H1 (cell line): ENCODE measurements at regions not wholly inside any gene's neighbourhood (a gene's known extent, or its start where the extent isn't known, plus 50 kb on each side); places are given as distances from the start of the nearest gene placed in this dataset.
A peak's percentile ranks its signal among the peaks of the same experiment; 100 is the strongest.

Source experiments
- CTCF ChIA-PET: fragments of 300-600 bp; sonication (Branson Sonifier 250); formaldehyde crosslinking; loops from one replicate; lab custom pipeline; 2021; ENCODE audit not compliant: partially characterized antibody; lab: Charles Lee
- POLR2A ChIA-PET: fragments of 300-600 bp; sonication (Branson Sonifier 250); formaldehyde crosslinking; loops from one replicate; lab custom pipeline; 2021; ENCODE audit warnings: inconsistent platforms; ENCODE audit not compliant: partially characterized antibody; lab: Charles Lee
- DNase-seq, 2 experiments: peaks; one replicate each; pipeline versions ENCODE4 v3.0.0 to v3.0.0-alpha.2; 2010 to 2022; ENCODE audit warnings: low spot score in 2 of 2, low read depth in 1 of 2, mixed read lengths in 1 of 2
- FAIRE-seq: peaks from 2 replicates; lab custom pipeline; 2011; peaks lifted over from hg19 to GRCh38; lab: Jason Lieb, UNC
- H2AFZ ChIP-seq: 2 replicates; pipeline ENCODE4 v1.8.1; 2012; ENCODE audit warnings: low read length, inconsistent platforms
- H2AK5ac ChIP-seq: 2 replicates; pipeline ENCODE4 v1.6.1; 2013; ENCODE audit warnings: low read depth, low read length
- H2BK120ac ChIP-seq: replicated peaks from 2 replicates; pipeline ENCODE3; 2013; ENCODE audit warnings: low read depth, low read length, inconsistent platforms
- H2BK12ac ChIP-seq: 2 replicates; pipeline ENCODE4 v1.6.1; 2013; ENCODE audit warnings: low read depth, low read length
- H2BK15ac ChIP-seq: 2 replicates; pipeline ENCODE4 v1.6.1; 2013; ENCODE audit warnings: low read length
- H2BK20ac ChIP-seq: 2 replicates; pipeline ENCODE4 v1.6.1; 2013; ENCODE audit warnings: low read length
- H2BK5ac ChIP-seq: 2 replicates; pipeline ENCODE4 v1.6.1; 2013; ENCODE audit warnings: low read depth, low read length
- H3K14ac ChIP-seq: 2 replicates; pipeline ENCODE4 v1.6.1; 2013; ENCODE audit warnings: inconsistent platforms; ENCODE audit not compliant: insufficient read length
- H3K18ac ChIP-seq: 2 replicates; pipeline ENCODE4 v1.6.1; 2013; ENCODE audit warnings: low read length; ENCODE audit errors: extremely low read depth
- H3K23ac ChIP-seq: 2 replicates; pipeline ENCODE4 v1.6.1; 2013; ENCODE audit warnings: inconsistent platforms; ENCODE audit not compliant: insufficient read length
- H3K23me2 ChIP-seq: 2 replicates; pipeline ENCODE4 v1.6.1; 2013; ENCODE audit warnings: low read depth, low read length
- H3K27ac ChIP-seq: 2 replicates; pipeline ENCODE4 v1.6.1; 2011; ENCODE audit warnings: low read depth, low read length, inconsistent platforms
- H3K27me3 ChIP-seq, 4 experiments: replicated peaks in 1 of 4; 1 replicate in 1 of 4; 2 replicates in 3 of 4; pipeline versions ENCODE4 v1.6.1 to v1.8.1; 2011 to 2013; ENCODE audit warnings: low read length in 3 of 4, mild to moderate bottlenecking in 3 of 4, inconsistent platforms in 2 of 4, mixed read lengths in 2 of 4, moderate library complexity in 1 of 4; ENCODE audit not compliant: control insufficient read depth in 3 of 4, insufficient read depth in 3 of 4; ENCODE audit errors: extremely low read depth in 1 of 4
- H3K36me3 ChIP-seq, 4 experiments: 2 replicates each; pipeline versions ENCODE4 v1.6.1 to v1.8.1; 2011 to 2013; ENCODE audit warnings: mild to moderate bottlenecking in 4 of 4, low read length in 3 of 4, moderate library complexity in 2 of 4, control low read depth in 1 of 4, inconsistent platforms in 1 of 4; ENCODE audit not compliant: insufficient read depth in 4 of 4, control insufficient read depth in 2 of 4
- H3K4ac ChIP-seq: replicated peaks from 2 replicates; pipeline ENCODE3; 2013; ENCODE audit warnings: low read length, low read depth, mixed read lengths, inconsistent platforms; ENCODE audit not compliant: insufficient read length
- H3K4me1 ChIP-seq, 4 experiments: replicated peaks in 1 of 4; 1 replicate in 1 of 4; 2 replicates in 3 of 4; pipeline versions ENCODE4 v1.6.1 to v1.8.1; 2011 to 2013; ENCODE audit warnings: low read length in 3 of 4, inconsistent platforms in 2 of 4, mixed read lengths in 1 of 4; ENCODE audit not compliant: insufficient read depth in 4 of 4, control insufficient read depth in 3 of 4
- H3K4me2 ChIP-seq, 2 experiments: 2 replicates each; pipeline versions ENCODE4 v1.6.1 to v1.8.1; 2011 to 2013; ENCODE audit warnings: low read depth in 2 of 2, low read length in 2 of 2, control low read depth in 1 of 2, inconsistent platforms in 1 of 2, mild to moderate bottlenecking in 1 of 2; ENCODE audit not compliant: insufficient read depth in 1 of 2
- H3K4me3 ChIP-seq, 4 experiments: fragments of 200-600, 300-600 bp in 1 of 4; sonication (generic), shearing (Covaris generic), sonication (Bioruptor Twin) in 1 of 4; 2 replicates each; pipeline versions ENCODE4 v1.5.1 to v1.8.1; 2011 to 2016; ENCODE audit warnings: low read length in 4 of 4, low read depth in 3 of 4, control low read depth in 2 of 4, inconsistent platforms in 2 of 4, mild to moderate bottlenecking in 2 of 4, mixed read lengths in 1 of 4, moderate library complexity in 1 of 4; ENCODE audit not compliant: insufficient read depth in 2 of 4; ENCODE audit errors: extremely low read depth in 1 of 4
- H3K56ac ChIP-seq: replicated peaks from 2 replicates; pipeline ENCODE3; 2013; ENCODE audit warnings: low read depth, mild to moderate bottlenecking, mixed read lengths, low read length, inconsistent platforms; ENCODE audit not compliant: insufficient read length
- H3K79me1 ChIP-seq: 2 replicates; pipeline ENCODE4 v1.6.1; 2013; ENCODE audit warnings: low read depth, low read length, control low read depth
- H3K79me2 ChIP-seq, 2 experiments: 2 replicates each; pipeline versions ENCODE4 v1.6.1 to v1.8.1; 2012 to 2013; ENCODE audit warnings: low read length in 2 of 2, mild to moderate bottlenecking in 2 of 2, inconsistent platforms in 1 of 2; ENCODE audit not compliant: insufficient read depth in 2 of 2, control insufficient read depth in 1 of 2
- H3K9ac ChIP-seq, 4 experiments: replicated peaks in 1 of 4; 1 replicate in 1 of 4; 2 replicates in 3 of 4; pipeline versions ENCODE4 v1.6.1 to v1.8.1; 2011 to 2013; ENCODE audit warnings: low read depth in 3 of 4, low read length in 3 of 4, control low read depth in 2 of 4, mild to moderate bottlenecking in 2 of 4, moderate library complexity in 2 of 4, inconsistent platforms in 1 of 4; ENCODE audit errors: extremely low read depth in 1 of 4
- H3K9me3 ChIP-seq, 2 experiments: 2 replicates each; pipeline versions ENCODE4 v1.6.1 to v1.8.1; 2012 to 2013; ENCODE audit warnings: mild to moderate bottlenecking in 2 of 2, moderate library complexity in 2 of 2, control low read depth in 1 of 2, inconsistent platforms in 1 of 2, low read depth in 1 of 2, low read length in 1 of 2, mixed read lengths in 1 of 2; ENCODE audit not compliant: insufficient read depth in 2 of 2
- H4K20me1 ChIP-seq, 2 experiments: replicated peaks in 1 of 2; 2 replicates each; pipeline versions ENCODE3 to v1.8.1; 2011 to 2013; ENCODE audit warnings: inconsistent platforms in 2 of 2, low read length in 2 of 2, mild to moderate bottlenecking in 1 of 2; ENCODE audit not compliant: insufficient read depth in 2 of 2, control insufficient read depth in 1 of 2
- H4K5ac ChIP-seq: 2 replicates; pipeline ENCODE4 v1.6.1; 2013; ENCODE audit warnings: low read length, low read depth, mixed read lengths, inconsistent platforms; ENCODE audit not compliant: insufficient read length
- H4K8ac ChIP-seq: 2 replicates; pipeline ENCODE4 v1.8.0; 2013; ENCODE audit warnings: mild to moderate bottlenecking, moderate library complexity, low read length, inconsistent platforms; ENCODE audit not compliant: insufficient read depth; ENCODE audit errors: extremely low read depth
- H4K91ac ChIP-seq: replicated peaks from 2 replicates; pipeline ENCODE3; 2013; ENCODE audit warnings: low read length, mixed read lengths, inconsistent platforms; ENCODE audit not compliant: insufficient read length
- CHD1 ChIP-seq: IDR thresholded peaks from 2 replicates; pipeline ENCODE4 v1.6.1; 2012; ENCODE audit warnings: low read depth, low read length, improper control_type of control experiment
- EGR1 ChIP-seq: IDR thresholded peaks from 2 replicates; pipeline ENCODE4 v1.6.1; 2011; ENCODE audit warnings: low read depth, low read length, borderline replicate concordance
- EZH2 ChIP-seq: fragments of 200-600 bp; sonication (generic); IDR thresholded peaks from 2 replicates; pipeline ENCODE4 v1.7.1; 2012; ENCODE audit warnings: low read depth, mild to moderate bottlenecking, moderate library complexity, low read length, inconsistent platforms; ENCODE audit not compliant: severe bottlenecking
- HDAC6 ChIP-seq: IDR thresholded peaks from one replicate; pipeline ENCODE4 v1.7.1; 2012; ENCODE audit warnings: low read depth, mild to moderate bottlenecking, inconsistent platforms, low read length, moderate library complexity
- KDM5A ChIP-seq: fragments of 200-600 bp; IDR thresholded peaks from 2 replicates; pipeline ENCODE4 v1.7.1; 2012; ENCODE audit warnings: mild to moderate bottlenecking, low read length, inconsistent platforms, mixed read lengths
- MAFK ChIP-seq: IDR thresholded peaks from 2 replicates; pipeline ENCODE4 v1.6.1; 2012; ENCODE audit warnings: low read depth, mild to moderate bottlenecking, improper control_type of control experiment, low read length
- PHF8 ChIP-seq: fragments of 200-600 bp; sonication (generic); conservative IDR thresholded peaks from 2 replicates; pipeline ENCODE4 v1.7.1; 2012; ENCODE audit warnings: low read depth, mild to moderate bottlenecking, inconsistent platforms, low read length, moderate library complexity
- TAF1 ChIP-seq: IDR thresholded peaks from 2 replicates; pipeline ENCODE4 v1.6.1; 2011; ENCODE audit warnings: mild to moderate bottlenecking, low read depth, low read length
- TCF12 ChIP-seq: IDR thresholded peaks from 2 replicates; pipeline ENCODE4 v1.6.1; 2011; ENCODE audit warnings: low read depth, mild to moderate bottlenecking, low read length
- TEAD4 ChIP-seq: IDR thresholded peaks from 2 replicates; pipeline ENCODE4 v1.6.1; 2012; ENCODE audit warnings: low read depth, low read length, inconsistent platforms, mixed read lengths
- ZNF274 ChIP-seq: IDR thresholded peaks from 2 replicates; pipeline ENCODE4 v1.7.0; 2012; ENCODE audit warnings: low read length, borderline replicate concordance; ENCODE audit errors: extremely low read depth
- WGBS, 2 experiments: shearing (Covaris generic) in 1 of 2; methylation state at CpG; one replicate each; pipeline versions ENCODE4 v1.1.6 to v1.1.7; 2013 to 2015; ENCODE audit warnings: low lambda C conversion rate in 2 of 2, mixed read lengths in 2 of 2, inconsistent platforms in 1 of 2, low coverage in 1 of 2, missing lambda C conversion rate in 1 of 2; ENCODE audit not compliant: insufficient replicate concordance in 2 of 2, insufficient coverage in 1 of 2, insufficient read length in 1 of 2; ENCODE audit errors: extremely low coverage in 1 of 2, missing lambda C conversion rate in 1 of 2; 5-methylcytosine and 5-hydroxymethylcytosine counted together
- TF ChIP-seq, protein P1 (sequence below): IDR thresholded peaks from 2 replicates; pipeline ENCODE4 v1.6.1; 2012; ENCODE audit warnings: inconsistent platforms
- TF ChIP-seq, protein P2 (sequence below): IDR thresholded peaks from 2 replicates; pipeline ENCODE4 v1.6.1; 2011; ENCODE audit warnings: low read depth, mild to moderate bottlenecking, low read length; ENCODE audit not compliant: insufficient read depth

DNA sequence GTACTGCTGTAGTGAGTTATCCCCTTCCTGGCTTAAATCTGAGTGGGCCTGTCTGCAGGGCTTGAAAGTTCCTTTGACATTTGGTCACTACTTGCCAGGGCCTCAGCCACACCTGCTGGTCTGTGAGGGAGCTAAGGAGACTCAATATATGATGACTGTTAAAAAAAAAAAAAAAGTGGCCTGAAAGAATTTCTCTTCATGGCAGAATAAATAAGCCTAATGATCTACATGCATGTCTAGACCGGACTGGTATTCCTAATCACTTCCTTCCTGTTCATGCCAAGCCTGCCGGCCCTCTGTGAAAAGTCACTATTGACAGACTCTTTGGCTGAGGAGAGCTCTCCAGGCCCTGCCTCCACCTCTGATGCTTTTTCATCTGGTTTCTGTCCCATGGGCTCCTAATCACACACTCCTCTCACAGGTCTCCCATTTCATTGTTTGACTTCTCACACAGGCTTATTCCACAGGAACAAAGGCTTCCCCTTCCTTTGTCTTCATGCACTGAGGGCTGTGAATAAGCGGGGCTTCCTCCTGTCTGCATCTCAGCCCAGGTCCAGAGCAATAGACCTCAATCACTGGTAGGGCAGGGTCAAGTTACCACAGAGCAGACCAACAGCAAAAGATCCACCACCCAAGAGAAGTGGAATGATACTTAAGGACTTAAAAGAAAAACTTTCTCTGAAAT, 99.1 kb upstream of the SEC61G start:
- no peak overlapping the region for H2BK12ac ChIP-seq
- no peak overlapping the region for H3K56ac ChIP-seq
- H3K79me2 ChIP-seq = no peaks in the 10 kb centered on the region
- H3K4ac ChIP-seq = no peak overlapping the region
- no peak overlapping the region for H3K4me3 ChIP-seq
- ChIA-PET POLR2A (interaction anchor here (0.7 kb wide), 1 partner anchor 56 kb away, joined by 3 read pairs; no protein-coding TSS in a partner anchor), CTCF (interaction anchor here (0.6 to 1.1 kb wide), 5 partner anchors 19 to 1188 kb away, joined by 3 to 6 read pairs (median 4); no protein-coding TSS in a partner anchor)
- no peaks in the 10 kb centered on the region for H3K27me3 ChIP-seq
- no peaks in the 10 kb centered on the region for H3K36me3 ChIP-seq
- no peak overlapping the region for H4K8ac ChIP-seq
- no peak overlapping the region for H4K91ac ChIP-seq
- H3K4me1 ChIP-seq = peaks cover 0 to 4% (median 3%) of the 10 kb centered on the region in 4 experiments; a peak in 4 of 7 replicates
- no peak overlapping the region for H3K4me2 ChIP-seq
- no peak overlapping the region for H3K14ac ChIP-seq
- H2BK20ac ChIP-seq = no peak overlapping the region
- H3K9ac ChIP-seq = no peak overlapping the region; a peak in 1 of 7 replicates
- H2AK5ac ChIP-seq = no peak overlapping the region
- no peaks in the 10 kb centered on the region for H4K20me1 ChIP-seq
- no peak overlapping the region for H2BK5ac ChIP-seq
- peak overlapping the region; percentile 26; the same call in 1 of the 2 replicates for H2AFZ ChIP-seq
- no peaks in the 10 kb centered on the region for H3K79me1 ChIP-seq
- no peak overlapping the region for H2BK15ac ChIP-seq
- no peaks in the 10 kb centered on the region for H3K9me3 ChIP-seq
- H4K5ac ChIP-seq = no peak overlapping the region
- H3K23ac ChIP-seq = no peak overlapping the region
- no peak overlapping the region for H2BK120ac ChIP-seq
- WGBS, 2 experiments = 92% methylated on average over 3 of the region's 3 CpGs; no CpG with 5 or more reads in 1 of the 2 experiments
- no peak overlapping the region for H3K18ac ChIP-seq
- no peak overlapping the region for H3K27ac ChIP-seq
- no peaks in the 10 kb centered on the region for H3K23me2 ChIP-seq
- FAIRE-seq = no peak
- DNase-seq = no peak
- no peak for TF ChIP-seq TAF1
- TF ChIP-seq TCF12 = no peak
- no peak for TF ChIP-seq HDAC6
- no peak for TF ChIP-seq ZNF274
- no peak for TF ChIP-seq MAFK
- TF ChIP-seq, protein P1, sequence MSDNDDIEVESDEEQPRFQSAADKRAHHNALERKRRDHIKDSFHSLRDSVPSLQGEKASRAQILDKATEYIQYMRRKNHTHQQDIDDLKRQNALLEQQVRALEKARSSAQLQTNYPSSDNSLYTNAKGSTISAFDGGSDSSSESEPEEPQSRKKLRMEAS = no peak
- no peak for TF ChIP-seq TEAD4
- TF ChIP-seq PHF8 = no peak
- TF ChIP-seq, protein P2, sequence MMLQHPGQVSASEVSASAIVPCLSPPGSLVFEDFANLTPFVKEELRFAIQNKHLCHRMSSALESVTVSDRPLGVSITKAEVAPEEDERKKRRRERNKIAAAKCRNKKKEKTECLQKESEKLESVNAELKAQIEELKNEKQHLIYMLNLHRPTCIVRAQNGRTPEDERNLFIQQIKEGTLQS = no peak
- TF ChIP-seq KDM5A = no peak
- no peak for TF ChIP-seq EZH2
- no peak for TF ChIP-seq EGR1
- TF ChIP-seq CHD1 = no peak
